ENCODE measurements at regions not wholly inside any gene's neighbourhood (a gene's known extent, or its start where the extent isn't known, plus 50 kb on each side); places are given as distances from the start of the nearest gene placed in this dataset.

DNA sequence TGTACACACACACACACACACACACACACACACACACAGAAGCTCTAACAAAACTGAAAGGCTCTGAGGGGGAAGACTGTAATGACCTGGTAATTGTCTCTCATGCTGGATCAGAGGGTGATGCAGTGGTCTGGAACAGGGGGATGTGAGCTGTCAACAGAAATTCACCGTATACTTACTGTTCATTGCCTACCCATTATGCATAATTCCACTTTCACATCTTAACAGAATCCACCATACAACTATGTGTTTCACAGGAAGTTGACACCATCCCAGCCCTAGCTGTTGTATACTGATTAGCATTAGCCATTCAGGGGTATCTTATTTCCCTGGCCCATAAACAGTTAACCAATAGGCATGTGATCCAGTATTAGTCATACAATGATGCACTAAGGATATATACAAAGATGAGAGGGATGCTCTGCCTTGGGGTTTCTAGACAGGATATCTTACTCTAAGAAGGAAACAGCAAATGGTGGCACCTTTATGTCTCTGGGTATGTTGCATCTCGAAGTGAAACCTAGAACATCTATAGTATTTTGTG is 396.5 kb upstream of the BRINP1 start:
- intact Hi-C loops (cut with DNase I; ENCODE audit: low total_unique reads), result no loop called here
- TF ChIP-seq, protein P1, sequence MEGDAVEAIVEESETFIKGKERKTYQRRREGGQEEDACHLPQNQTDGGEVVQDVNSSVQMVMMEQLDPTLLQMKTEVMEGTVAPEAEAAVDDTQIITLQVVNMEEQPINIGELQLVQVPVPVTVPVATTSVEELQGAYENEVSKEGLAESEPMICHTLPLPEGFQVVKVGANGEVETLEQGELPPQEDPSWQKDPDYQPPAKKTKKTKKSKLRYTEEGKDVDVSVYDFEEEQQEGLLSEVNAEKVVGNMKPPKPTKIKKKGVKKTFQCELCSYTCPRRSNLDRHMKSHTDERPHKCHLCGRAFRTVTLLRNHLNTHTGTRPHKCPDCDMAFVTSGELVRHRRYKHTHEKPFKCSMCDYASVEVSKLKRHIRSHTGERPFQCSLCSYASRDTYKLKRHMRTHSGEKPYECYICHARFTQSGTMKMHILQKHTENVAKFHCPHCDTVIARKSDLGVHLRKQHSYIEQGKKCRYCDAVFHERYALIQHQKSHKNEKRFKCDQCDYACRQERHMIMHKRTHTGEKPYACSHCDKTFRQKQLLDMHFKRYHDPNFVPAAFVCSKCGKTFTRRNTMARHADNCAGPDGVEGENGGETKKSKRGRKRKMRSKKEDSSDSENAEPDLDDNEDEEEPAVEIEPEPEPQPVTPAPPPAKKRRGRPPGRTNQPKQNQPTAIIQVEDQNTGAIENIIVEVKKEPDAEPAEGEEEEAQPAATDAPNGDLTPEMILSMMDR (IDR thresholded peaks at IDR 0.05), result no peak
- TF ChIP-seq POLR2A (IDR thresholded peaks at IDR 0.05), result no peak
- no peak overlapping the region for H3K4me3 ChIP-seq (ENCODE audit: low read depth, poor library complexity, severe bottlenecking)
- DNase-seq (ENCODE audit: low spot score in 2 of 2), result no peak
- WGBS, 2 donors, result 65 to 71% methylated on average over 2 of the region's 2 CpGs

DNA sequence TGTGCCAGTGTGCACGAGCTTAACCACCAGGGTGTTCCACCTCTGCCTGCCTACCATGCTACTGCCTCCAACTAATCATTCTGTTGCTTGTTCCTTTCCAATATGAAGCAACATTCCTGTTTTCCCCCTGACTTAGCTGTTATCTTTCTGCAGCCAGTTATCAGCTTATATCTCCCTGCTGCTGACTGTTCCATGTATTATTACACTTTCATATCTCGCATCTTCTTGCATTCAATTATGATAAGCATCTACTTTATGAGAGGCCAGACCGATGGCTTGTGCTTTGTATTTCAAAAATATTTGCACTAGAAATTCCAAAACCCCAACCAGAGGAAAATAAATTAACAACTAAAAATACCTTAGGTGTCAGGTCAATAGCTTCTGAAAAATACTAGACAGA is 394.0 kb upstream of the BRINP1 start:
- TF ChIP-seq, protein P1 (IDR thresholded peaks at IDR 0.05), result no peak
- TF ChIP-seq POLR2A (IDR thresholded peaks at IDR 0.05), result no peak
- 37 to 38% methylated on average over 3 of the region's 3 CpGs for WGBS, 2 donors
- no peak for DNase-seq (ENCODE audit: low spot score in 2 of 2)
- intact Hi-C loops (cut with DNase I; ENCODE audit: low total_unique reads), result no loop called here
- H3K4me3 ChIP-seq (ENCODE audit: low read depth, poor library complexity, severe bottlenecking), result no peak overlapping the region

DNA sequence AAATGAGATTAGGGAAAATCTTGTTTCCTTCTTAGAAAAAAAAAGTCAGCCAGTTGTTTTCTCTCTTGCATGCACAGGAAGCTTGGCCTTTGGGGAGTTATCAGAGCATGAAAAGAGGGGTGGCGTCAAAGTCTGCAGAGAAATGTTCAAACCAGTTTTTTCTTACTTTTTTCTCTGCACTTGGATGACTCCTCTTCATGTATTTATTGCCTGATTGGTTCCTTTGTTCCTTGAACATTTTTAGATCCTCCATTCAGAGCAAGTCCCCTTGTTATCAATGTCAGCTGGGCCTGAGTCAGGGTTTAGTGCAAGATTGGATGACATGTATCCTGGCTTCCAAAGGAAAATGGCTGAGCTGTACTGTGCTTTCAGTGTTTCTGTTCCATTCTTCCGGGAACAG is 392.6 kb upstream of the BRINP1 start:
- H3K4me3 ChIP-seq (ENCODE audit: low read depth, poor library complexity, severe bottlenecking), result no peak overlapping the region
- intact Hi-C loops (cut with DNase I; ENCODE audit: low total_unique reads), result no loop called here
- 74 to 80% methylated on average over 2 of the region's 2 CpGs for WGBS, 2 donors
- DNase-seq (ENCODE audit: low spot score in 2 of 2), result no peak
- no peak for TF ChIP-seq POLR2A (IDR thresholded peaks at IDR 0.05)
- TF ChIP-seq, protein P1 (IDR thresholded peaks at IDR 0.05), result no peak

DNA sequence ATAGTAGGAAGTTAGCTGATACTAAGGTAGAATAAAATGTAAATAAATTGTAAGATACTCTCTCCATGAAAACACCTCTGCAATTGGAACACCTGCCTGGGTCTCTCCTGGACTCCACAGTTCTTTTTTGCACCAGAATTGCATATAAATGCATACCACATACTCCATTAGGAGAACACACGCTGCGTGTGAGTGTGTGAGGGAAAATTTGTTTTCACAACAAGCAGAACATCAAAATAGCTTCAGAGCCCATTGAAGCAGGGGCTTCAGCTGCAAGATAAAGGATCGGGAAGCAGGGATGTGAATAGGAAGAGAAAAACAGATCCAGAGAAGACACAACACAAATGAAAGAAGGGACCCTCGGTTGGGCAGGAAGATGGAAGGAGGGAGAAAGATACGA is 389.8 kb upstream of the BRINP1 start:
- no peak for DNase-seq (ENCODE audit: low spot score in 2 of 2)
- intact Hi-C loops (cut with DNase I; ENCODE audit: low total_unique reads), result no loop called here
- WGBS, 2 donors, result 51 to 60% methylated on average over 5 of the region's 5 CpGs
- no peak overlapping the region for H3K4me3 ChIP-seq (ENCODE audit: low read depth, poor library complexity, severe bottlenecking)
- TF ChIP-seq, protein P1 (IDR thresholded peaks at IDR 0.05), result no peak
- no peak for TF ChIP-seq POLR2A (IDR thresholded peaks at IDR 0.05)

DNA sequence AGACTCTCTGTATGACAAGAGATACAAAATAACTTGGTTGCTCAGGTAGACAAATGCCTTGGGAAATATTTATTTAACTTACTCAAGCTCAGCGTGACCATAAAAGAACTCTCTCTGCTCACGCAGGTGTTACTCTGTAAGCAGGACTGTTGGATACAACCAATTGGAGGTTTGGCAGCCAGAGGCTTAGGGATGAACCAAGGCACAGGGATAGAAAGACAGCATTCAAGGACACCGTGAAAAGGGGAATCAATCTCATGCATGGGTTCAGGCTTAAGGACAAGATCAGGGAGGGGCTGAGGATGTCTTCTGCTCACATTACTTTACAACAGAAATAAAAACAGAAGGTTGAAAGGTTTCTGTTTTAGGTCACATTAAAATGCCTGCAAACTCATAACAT is 389.0 kb upstream of the BRINP1 start:
- no peak overlapping the region for H3K4me3 ChIP-seq (ENCODE audit: low read depth, poor library complexity, severe bottlenecking)
- no peak for DNase-seq (ENCODE audit: low spot score in 2 of 2)
- no peak for TF ChIP-seq POLR2A (IDR thresholded peaks at IDR 0.05)
- TF ChIP-seq, protein P1 (IDR thresholded peaks at IDR 0.05), result no peak
- intact Hi-C loops (cut with DNase I; ENCODE audit: low total_unique reads), result no loop called here
- 47 to 54% methylated on average over 3 of the region's 3 CpGs for WGBS, 2 donors

DNA sequence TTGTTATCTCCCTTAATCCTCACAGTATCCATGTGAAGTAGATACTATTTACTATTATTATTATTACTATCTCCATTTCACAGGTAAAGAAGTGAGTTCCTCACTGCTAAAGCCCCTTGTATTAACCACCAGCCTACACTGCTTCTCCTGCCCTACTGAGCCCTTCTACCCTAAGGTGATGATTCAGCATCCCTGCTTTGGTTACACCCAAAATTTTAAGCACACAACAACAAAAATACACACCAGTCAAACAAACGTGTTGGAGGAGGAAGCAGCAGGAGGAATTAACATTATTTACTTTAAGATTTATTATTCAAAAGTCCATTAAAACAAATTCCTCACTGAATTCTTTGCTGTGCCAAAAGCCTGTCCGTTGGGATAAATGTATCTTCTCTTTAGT is 370.2 kb upstream of the BRINP1 start:
- DNase-seq (ENCODE audit: low spot score in 2 of 2), result no peak
- 28 to 35% methylated on average over 2 of the region's 2 CpGs for WGBS, 2 donors
- H3K4me3 ChIP-seq (ENCODE audit: low read depth, poor library complexity, severe bottlenecking), result no peak overlapping the region
- intact Hi-C loops (cut with DNase I; ENCODE audit: low total_unique reads), result no loop called here
- no peak for TF ChIP-seq POLR2A (IDR thresholded peaks at IDR 0.05)
- TF ChIP-seq, protein P1 (IDR thresholded peaks at IDR 0.05), result no peak

Measured in lower leg skin (tissue), 4 donors.